WERI-Rb-1 (cell line): ENCODE measurements at regions not wholly inside any gene's neighbourhood (a gene's known extent, or its start where the extent isn't known, plus 50 kb on each side); places are given as distances from the start of the nearest gene placed in this dataset.
A peak's percentile ranks its signal among the peaks of the same experiment; 100 is the strongest.

ENCODE experiments used
- DNase-seq: peaks from one replicate; pipeline ENCODE4 v3.0.0-alpha.2; 2020
- H3K27ac ChIP-seq: fragments of 250-450 bp; sonication (Bioruptor Pico); 2 replicates; pipeline ENCODE4 v1.5.1; 2020; ENCODE audit warnings: mild to moderate bottlenecking, moderate library complexity
- H3K27me3 ChIP-seq: fragments of 250-450 bp; sonication (Bioruptor Pico); 2 replicates; pipeline ENCODE4 v1.5.1; 2021; ENCODE audit warnings: mild to moderate bottlenecking, low read depth, moderate library complexity; ENCODE audit not compliant: insufficient read depth, severe bottlenecking
- H3K36me3 ChIP-seq: fragments of 250-450 bp; sonication (Bioruptor Pico); 2 replicates; pipeline ENCODE4 v1.5.1; 2020; ENCODE audit warnings: mild to moderate bottlenecking, moderate library complexity
- H3K4me3 ChIP-seq: 2 replicates; pipeline ENCODE4 v1.5.1; 2011; ENCODE audit warnings: low read depth, mild to moderate bottlenecking, control low read depth, low read length
- H3K9me3 ChIP-seq: fragments of 250-450 bp; sonication (Bioruptor Pico); 2 replicates; pipeline ENCODE4 v1.5.1; 2021; ENCODE audit warnings: mild to moderate bottlenecking, moderate library complexity; ENCODE audit not compliant: severe bottlenecking
- TF ChIP-seq, protein P1 (sequence below): IDR thresholded peaks from 2 replicates; pipeline ENCODE4 v1.5.1; 2011; ENCODE audit warnings: low read depth, mild to moderate bottlenecking, control low read depth, inconsistent platforms, low read length

DNA sequence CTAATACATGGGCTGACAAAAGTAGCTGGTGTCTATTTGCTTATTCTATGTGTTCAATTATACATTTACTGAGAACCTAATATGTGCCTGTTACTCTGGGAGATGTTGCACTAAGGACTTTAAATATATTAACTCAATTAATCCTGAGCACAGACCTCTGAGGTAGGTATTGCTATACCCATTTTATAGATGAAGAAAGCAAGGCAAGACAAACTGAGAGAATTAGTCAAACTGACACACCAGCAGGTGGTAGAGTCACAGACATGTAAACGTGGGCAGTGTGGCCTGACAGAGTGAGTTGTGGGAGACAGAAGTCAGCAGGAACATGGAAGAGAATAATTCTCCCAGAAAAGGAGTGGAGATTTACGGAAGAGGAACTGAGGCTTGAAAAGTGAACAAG, 428.9 kb downstream of the LPIN1 start:
- H3K27ac ChIP-seq: no peak overlapping the region
- no peaks in the 10 kb centered on the region for H3K36me3 ChIP-seq
- DNase-seq: no peak
- TF ChIP-seq, protein P1, sequence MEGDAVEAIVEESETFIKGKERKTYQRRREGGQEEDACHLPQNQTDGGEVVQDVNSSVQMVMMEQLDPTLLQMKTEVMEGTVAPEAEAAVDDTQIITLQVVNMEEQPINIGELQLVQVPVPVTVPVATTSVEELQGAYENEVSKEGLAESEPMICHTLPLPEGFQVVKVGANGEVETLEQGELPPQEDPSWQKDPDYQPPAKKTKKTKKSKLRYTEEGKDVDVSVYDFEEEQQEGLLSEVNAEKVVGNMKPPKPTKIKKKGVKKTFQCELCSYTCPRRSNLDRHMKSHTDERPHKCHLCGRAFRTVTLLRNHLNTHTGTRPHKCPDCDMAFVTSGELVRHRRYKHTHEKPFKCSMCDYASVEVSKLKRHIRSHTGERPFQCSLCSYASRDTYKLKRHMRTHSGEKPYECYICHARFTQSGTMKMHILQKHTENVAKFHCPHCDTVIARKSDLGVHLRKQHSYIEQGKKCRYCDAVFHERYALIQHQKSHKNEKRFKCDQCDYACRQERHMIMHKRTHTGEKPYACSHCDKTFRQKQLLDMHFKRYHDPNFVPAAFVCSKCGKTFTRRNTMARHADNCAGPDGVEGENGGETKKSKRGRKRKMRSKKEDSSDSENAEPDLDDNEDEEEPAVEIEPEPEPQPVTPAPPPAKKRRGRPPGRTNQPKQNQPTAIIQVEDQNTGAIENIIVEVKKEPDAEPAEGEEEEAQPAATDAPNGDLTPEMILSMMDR: no peak
- no peak overlapping the region for H3K4me3 ChIP-seq
- no peaks in the 10 kb centered on the region for H3K9me3 ChIP-seq
- no peaks in the 10 kb centered on the region for H3K27me3 ChIP-seq

DNA sequence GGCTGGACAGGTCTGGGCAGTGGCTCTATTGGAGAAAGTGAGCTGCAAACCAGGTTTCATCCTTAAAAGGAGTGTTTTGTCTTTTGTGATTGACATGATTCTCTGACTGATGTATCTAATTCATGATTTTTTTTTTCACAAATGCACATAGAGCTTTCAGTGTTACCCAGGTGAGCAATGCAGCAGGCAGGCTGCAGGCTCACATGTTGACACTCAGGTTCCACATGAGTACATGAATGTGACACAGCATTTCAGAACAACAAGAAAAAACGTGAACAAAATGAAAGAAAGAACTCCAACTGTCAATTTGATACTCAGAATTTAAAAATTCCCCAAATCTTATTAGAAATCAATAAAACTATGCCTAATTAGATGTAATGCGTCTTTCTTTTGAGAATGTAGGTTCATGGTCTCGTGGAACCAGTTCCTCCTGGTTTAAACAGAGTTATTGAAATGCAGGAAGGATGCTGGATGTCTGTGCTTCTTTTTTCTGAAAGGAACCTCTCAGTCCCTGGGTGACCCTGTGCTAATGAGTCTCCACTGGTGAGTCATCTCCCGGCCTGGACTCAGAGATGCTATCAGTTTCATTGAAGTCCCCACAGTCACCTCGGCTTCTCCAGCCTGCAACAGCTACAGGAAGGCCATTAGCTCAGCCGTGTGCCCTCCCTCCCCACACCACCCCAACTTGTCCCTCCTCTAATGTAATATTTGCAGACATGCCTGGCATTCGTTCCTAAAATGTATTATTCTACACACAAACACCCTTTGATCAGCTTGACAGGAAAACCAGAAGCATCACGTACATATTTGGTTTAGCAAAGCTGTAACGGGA, 430.4 kb downstream of the LPIN1 start:
- Histone ChIP-seq H3K4me3 (no peak overlapping the region), H3K36me3 (no peaks in the 10 kb centered on the region), H3K27me3 (no peaks in the 10 kb centered on the region), H3K9me3 (no peaks in the 10 kb centered on the region), H3K27ac (no peak overlapping the region)
- TF ChIP-seq, protein P1: no peak
- peak; percentile 48 for DNase-seq

DNA sequence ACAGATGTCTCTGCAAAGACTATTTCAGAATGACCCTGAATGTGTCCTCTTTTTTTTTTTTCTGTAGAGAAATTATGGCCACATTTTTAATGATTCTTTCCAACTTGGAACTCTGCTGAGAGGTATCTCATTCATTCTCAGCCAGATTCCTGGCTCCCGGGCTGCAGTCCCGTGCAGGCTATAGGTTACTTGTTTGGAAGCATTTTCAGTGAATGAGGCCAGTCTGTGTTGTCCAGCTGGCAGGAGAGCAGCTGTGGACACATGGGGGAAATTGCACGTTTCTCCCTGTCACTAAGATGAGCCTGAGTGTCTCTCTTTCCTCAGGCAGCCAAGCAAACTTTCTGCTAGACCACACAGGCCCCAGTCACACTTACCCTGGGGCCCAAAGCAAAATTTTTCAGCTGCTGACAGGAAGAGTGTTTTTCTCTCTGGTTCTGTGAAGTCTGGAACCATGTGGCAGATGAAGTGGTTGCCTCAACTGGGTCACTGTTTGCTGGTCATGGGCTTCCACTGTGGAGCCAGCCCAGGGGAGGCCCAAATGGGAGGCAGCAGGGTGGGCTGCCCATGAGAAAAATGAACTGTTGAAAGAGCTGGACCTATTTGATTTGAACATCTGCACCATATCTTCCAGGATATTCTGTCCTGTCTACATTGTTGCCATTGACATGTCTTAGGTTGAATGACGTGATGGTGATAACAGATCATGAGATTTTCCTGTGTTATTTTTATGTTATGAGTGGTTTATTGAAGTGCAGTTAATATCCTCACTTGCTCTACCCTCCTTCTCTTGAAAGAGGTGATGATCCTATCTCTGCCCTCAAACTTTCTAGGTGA, 431.2 kb downstream of the LPIN1 start:
- Histone ChIP-seq H3K27me3 (no peaks in the 10 kb centered on the region), H3K4me3 (no peak overlapping the region), H3K9me3 (no peaks in the 10 kb centered on the region), H3K36me3 (no peaks in the 10 kb centered on the region), H3K27ac (no peak overlapping the region)
- TF ChIP-seq, protein P1: no peak
- DNase-seq: no peak

DNA sequence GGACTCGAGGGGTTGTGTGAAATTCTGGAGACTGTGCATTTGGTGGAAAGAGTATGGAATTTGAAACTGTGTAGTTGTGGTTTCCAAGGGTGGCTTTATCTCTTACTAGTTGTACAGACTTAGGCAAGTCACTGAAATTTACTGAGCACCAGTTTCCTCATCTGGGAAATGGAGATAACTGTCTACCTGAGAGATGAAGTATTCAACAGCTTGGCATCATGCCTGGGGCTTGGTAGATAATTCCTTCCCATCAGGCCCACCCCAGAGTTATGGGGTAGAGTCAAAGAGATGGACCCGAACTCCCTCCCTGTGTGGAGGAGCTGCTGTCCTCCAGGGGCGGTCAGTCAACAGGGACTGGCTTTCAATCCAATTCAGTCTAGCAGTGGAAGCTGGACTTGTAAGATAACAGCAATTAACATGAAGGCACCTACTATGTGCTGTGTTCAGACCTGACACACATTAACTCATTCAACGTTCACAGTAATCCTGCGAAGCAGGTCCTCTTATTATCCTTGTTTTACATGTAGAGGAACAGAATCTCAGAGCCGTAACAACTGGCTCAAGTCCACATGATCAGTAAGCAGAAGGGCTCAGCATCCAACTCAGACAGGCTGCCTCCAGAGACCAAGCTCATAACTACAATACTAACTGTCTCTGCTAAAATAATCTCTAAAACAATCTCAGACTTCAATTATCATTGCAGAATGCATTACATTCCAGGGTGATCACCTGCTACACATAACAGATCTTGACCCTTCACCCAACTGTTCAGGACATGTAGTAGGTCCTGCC, 432.1 kb downstream of the LPIN1 start:
- no peak for DNase-seq
- H3K27me3 ChIP-seq: no peaks in the 10 kb centered on the region
- no peak overlapping the region for H3K27ac ChIP-seq
- TF ChIP-seq, protein P1: no peak
- H3K9me3 ChIP-seq: no peaks in the 10 kb centered on the region
- no peaks in the 10 kb centered on the region for H3K36me3 ChIP-seq
- no peak overlapping the region for H3K4me3 ChIP-seq

DNA sequence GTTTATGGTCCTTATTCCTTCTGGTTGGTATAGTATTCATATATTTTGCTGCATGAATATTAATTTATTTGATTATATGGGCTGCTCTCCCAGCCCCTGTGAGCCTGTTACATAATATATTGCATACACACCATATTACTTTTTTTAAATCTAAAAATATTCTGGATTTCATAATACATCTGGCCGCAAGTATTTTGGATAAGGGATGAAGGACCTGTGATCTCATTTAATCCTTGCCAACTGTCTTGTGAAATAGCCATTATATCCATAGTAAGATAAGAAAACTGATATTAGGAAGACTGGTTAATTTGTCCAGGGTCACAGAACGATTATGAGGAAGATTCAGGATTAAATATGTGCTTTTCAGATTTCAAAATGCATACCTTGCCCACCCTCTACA, 433.6 kb downstream of the LPIN1 start:
- no peak overlapping the region for H3K4me3 ChIP-seq
- TF ChIP-seq, protein P1: no peak
- no peaks in the 10 kb centered on the region for H3K9me3 ChIP-seq
- H3K36me3 ChIP-seq: no peaks in the 10 kb centered on the region
- no peaks in the 10 kb centered on the region for H3K27me3 ChIP-seq
- H3K27ac ChIP-seq: no peak overlapping the region
- DNase-seq: no peak
